Heart right ventricle (tissue), 16 donors: ENCODE measurements at regions not wholly inside any gene's neighbourhood (a gene's known extent, or its start where the extent isn't known, plus 50 kb on each side); places are given as distances from the start of the nearest gene placed in this dataset.

Source experiments
- ATAC-seq, 8 donors: fragments of 200-7000 bp; cut with Tn5 transposase; one replicate each; pipeline ENCODE4 v1.9.1; 2020; ENCODE audit warnings: mild to moderate bottlenecking in 8 of 8, moderate library complexity in 8 of 8, moderate number of reproducible peaks in 1 of 8
- DNase-seq, 2 donors: peaks; one replicate each; pipeline ENCODE4 v3.0.0-alpha.2; 2020
- H3K27ac ChIP-seq, 10 donors: fragments of 200-600 bp; sonication (generic) in 2 of 10; one replicate each; pipeline versions ENCODE4 v1.5.0 to v1.8.0; 2020 to 2022; ENCODE audit warnings: mild to moderate bottlenecking in 3 of 10
- H3K27me3 ChIP-seq, 7 donors: fragments of 200-600 bp; one replicate each; pipeline ENCODE4 v1.8.0; 2021 to 2022; ENCODE audit warnings: mild to moderate bottlenecking in 2 of 7
- H3K36me3 ChIP-seq, 9 donors: fragments of 200-600 bp; sonication (generic) in 1 of 9; one replicate each; pipeline versions ENCODE4 v1.5.0 to v1.8.0; 2020 to 2022; ENCODE audit warnings: mild to moderate bottlenecking in 2 of 9
- H3K4me1 ChIP-seq, 9 donors: fragments of 200-600 bp; sonication (generic) in 1 of 9; one replicate each; pipeline versions ENCODE4 v1.5.0 to v1.8.0; 2020 to 2022; ENCODE audit warnings: mild to moderate bottlenecking in 4 of 9
- H3K4me3 ChIP-seq, 10 donors: fragments of 200-600 bp; sonication (generic) in 2 of 10; one replicate each; pipeline versions ENCODE4 v1.5.0 to v1.8.0; 2020 to 2022; ENCODE audit warnings: mild to moderate bottlenecking in 7 of 10, moderate library complexity in 2 of 10
- H3K9me3 ChIP-seq, 11 donors: fragments of 200-600 bp in 10 of 11; sonication (generic) in 2 of 11; one replicate each; pipeline versions ENCODE4 v1.5.0 to v1.8.0; 2013 to 2022; ENCODE audit warnings: mild to moderate bottlenecking in 2 of 11, control low read depth in 1 of 11, moderate library complexity in 1 of 11
- WGBS, 2 donors: extraction: QIAGEN DNeasy Blood & Tissue Kit; methylation state at CpG; one replicate each; pipeline ENCODE4 v1.1.7; 2013; ENCODE audit warnings: inconsistent platforms in 1 of 2; 5-methylcytosine and 5-hydroxymethylcytosine counted together
- intact Hi-C, 10 donors: fragments of 100-400 bp; cut with DNase I; formaldehyde crosslinking; loops; one replicate each; pipeline versions ENCODE4 v1.11.1 to v1.14.2; 2022
- TF ChIP-seq, protein P1 (sequence below), 9 donors: fragments of 200-600 bp; sonication (generic) in 2 of 9; IDR thresholded peaks; one replicate each; pipeline versions ENCODE4 v1.5.0 to v1.8.0; 2021 to 2022; ENCODE audit warnings: antibody characterized with exemption in 9 of 9, mild to moderate bottlenecking in 5 of 9, moderate library complexity in 1 of 9
- donor health status: Arrhythmogenic right ventricular cardiomyopathy.
- donor health status: ischemic (EF 13 %, LVEDD 7.1; RV severe dilation, severe dysfunction).
- donor health status: healthy with polysubstance abuse.
- donor health status: DM: no; HTN: yes; CAD: no.
- donor health status: DM: no; HTN: no; CAD: no.
- donor health status: ischemic (EF 25% LVEDD 6.9; RV normal size, moderate dysfunction).
- donor health status: ischemic (EF 25% LVEDD 5.7; RV mildly dilated, moderate dysfunction).
- donor health status: healthy.
- donor health status: DM: yes; HTN: yes; CAD: no.
- donor health status: Ischemic cardiomyopathy.
- donor health status: ischemic (EF 35%, LVEDD 5.7; RV mildly dilated, moderate dysfunction).
- donor health status: nonischemic (EF 11% LVEDD 7.7; RV severe dilation, severe dysfunction).
- donor health status: DM: yes; HTN: yes; CAD: no.
- donor health status: PGD.
- donor health status: ischemic (EF 29% LVEDD 5.4; RV normal size, mild dysfunction).
- donor health status: nonischemic (EF 23%, LVEDD 6.1; RV moderate dilation, normal function).

- Histone ChIP-seq H3K27me3 (no peaks in the 10 kb centered on the region), H3K4me1 (no peaks in the 10 kb centered on the region), H3K36me3 (no peaks in the 10 kb centered on the region), H3K27ac (no peak overlapping the region), H3K4me3 (no peak overlapping the region), H3K9me3 (no peaks in the 10 kb centered on the region)
- DNase-seq (no peak), ATAC-seq (no peak)
- 52 to 63% methylated on average over 2 of the region's 2 CpGs for WGBS, 2 donors
- intact Hi-C loops: no loop called here
- TF ChIP-seq, protein P1, sequence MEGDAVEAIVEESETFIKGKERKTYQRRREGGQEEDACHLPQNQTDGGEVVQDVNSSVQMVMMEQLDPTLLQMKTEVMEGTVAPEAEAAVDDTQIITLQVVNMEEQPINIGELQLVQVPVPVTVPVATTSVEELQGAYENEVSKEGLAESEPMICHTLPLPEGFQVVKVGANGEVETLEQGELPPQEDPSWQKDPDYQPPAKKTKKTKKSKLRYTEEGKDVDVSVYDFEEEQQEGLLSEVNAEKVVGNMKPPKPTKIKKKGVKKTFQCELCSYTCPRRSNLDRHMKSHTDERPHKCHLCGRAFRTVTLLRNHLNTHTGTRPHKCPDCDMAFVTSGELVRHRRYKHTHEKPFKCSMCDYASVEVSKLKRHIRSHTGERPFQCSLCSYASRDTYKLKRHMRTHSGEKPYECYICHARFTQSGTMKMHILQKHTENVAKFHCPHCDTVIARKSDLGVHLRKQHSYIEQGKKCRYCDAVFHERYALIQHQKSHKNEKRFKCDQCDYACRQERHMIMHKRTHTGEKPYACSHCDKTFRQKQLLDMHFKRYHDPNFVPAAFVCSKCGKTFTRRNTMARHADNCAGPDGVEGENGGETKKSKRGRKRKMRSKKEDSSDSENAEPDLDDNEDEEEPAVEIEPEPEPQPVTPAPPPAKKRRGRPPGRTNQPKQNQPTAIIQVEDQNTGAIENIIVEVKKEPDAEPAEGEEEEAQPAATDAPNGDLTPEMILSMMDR (IDR thresholded peaks at IDR 0.05): no peak
Measured at GRCh38 chr1:118269598-118269997, 84.6 kb upstream of the SPAG17 start.

DNA sequence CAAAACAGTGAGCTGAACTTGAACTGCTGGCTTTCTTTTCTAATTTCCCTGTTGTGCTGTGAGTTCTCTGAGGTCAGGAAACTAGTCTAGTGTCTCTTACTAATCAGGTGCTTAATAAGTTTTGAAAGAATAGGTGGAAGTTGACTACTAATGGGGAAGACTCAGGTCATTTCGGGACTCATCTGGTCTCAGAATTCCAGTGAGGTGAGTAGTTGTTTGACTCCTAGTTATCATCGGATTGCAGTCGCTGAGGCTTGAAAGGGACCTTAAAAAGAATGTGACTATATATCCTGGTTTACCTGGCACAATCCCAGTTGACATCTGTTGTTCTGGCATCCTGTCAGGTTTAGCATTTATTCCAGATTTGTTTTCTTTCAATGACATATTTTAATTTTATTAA is 81.4 kb upstream of the SPAG17 start:
- Histone ChIP-seq H3K9me3 (no peaks in the 10 kb centered on the region), H3K27ac (no peak overlapping the region), H3K4me1 (no peaks in the 10 kb centered on the region), H3K4me3 (no peak overlapping the region), H3K36me3 (no peaks in the 10 kb centered on the region), H3K27me3 (no peaks in the 10 kb centered on the region)
- intact Hi-C loops: no loop called here
- no peak for DNase-seq
- ATAC-seq: no peak
- TF ChIP-seq, protein P1 (IDR thresholded peaks at IDR 0.05): no peak
- 45 to 65% methylated on average over 3 of the region's 3 CpGs for WGBS, 2 donors

DNA sequence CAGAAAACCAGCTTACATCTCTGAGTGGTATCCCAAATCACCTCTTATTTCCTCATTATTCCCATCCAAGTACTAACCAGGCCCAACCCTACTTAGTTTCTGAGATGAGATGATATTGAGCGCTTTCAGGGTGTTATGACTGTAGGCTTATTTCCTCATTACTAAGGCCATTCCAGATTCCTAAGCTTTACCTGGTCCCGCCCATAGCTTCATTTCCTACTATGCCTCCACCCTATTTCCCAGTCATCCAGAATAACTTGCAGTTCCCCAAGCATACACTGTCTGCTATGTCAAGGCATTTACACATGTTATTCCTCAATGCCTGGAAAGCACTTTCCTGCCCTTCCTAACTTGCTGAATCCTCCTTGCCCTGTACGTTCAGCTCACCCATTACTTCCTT is 79.3 kb upstream of the SPAG17 start:
- H3K27me3 ChIP-seq: no peaks in the 10 kb centered on the region
- DNase-seq: no peak
- no peaks in the 10 kb centered on the region for H3K36me3 ChIP-seq
- intact Hi-C loops: no loop called here
- H3K4me1 ChIP-seq: no peaks in the 10 kb centered on the region
- WGBS, 2 donors: 86 to 90% methylated on average over 3 of the region's 3 CpGs
- no peak for ATAC-seq
- TF ChIP-seq, protein P1 (IDR thresholded peaks at IDR 0.05): no peak
- H3K4me3 ChIP-seq: no peak overlapping the region
- peaks cover 0 to 5% (median 0%) of the 10 kb centered on the region in 11 donors for H3K9me3 ChIP-seq
- H3K27ac ChIP-seq: no peak overlapping the region

- Histone ChIP-seq H3K36me3 (no peaks in the 10 kb centered on the region), H3K27ac (no peak overlapping the region), H3K27me3 (no peaks in the 10 kb centered on the region), H3K9me3 (peaks cover 0 to 5% (median 0%) of the 10 kb centered on the region in 11 donors), H3K4me1 (no peaks in the 10 kb centered on the region), H3K4me3 (no peak overlapping the region)
- ATAC-seq (no peak), DNase-seq (no peak)
- WGBS, 2 donors: 77 to 83% methylated on average over 2 of the region's 2 CpGs
- TF ChIP-seq, protein P1 (IDR thresholded peaks at IDR 0.05): no peak
- intact Hi-C loops: no loop called here
Measured at GRCh38 chr1:118262865-118263264, 77.8 kb upstream of the SPAG17 start.

GRCh38 chr1:118258975-118259374 is 73.9 kb upstream of the SPAG17 start:
- Histone ChIP-seq H3K9me3 (peaks cover 0 to 5% (median 0%) of the 10 kb centered on the region in 11 donors), H3K36me3 (no peaks in the 10 kb centered on the region), H3K4me1 (no peaks in the 10 kb centered on the region), H3K27ac (no peak overlapping the region), H3K27me3 (no peaks in the 10 kb centered on the region), H3K4me3 (no peak overlapping the region)
- no peak for ATAC-seq
- WGBS, 2 donors: 84 to 85% methylated on average over 8 of the region's 8 CpGs
- no peak for DNase-seq
- intact Hi-C loops: no loop called here
- TF ChIP-seq, protein P1 (IDR thresholded peaks at IDR 0.05): no peak
